Gastrocnemius medialis (tissue), 4 donors: ENCODE measurements at regions not wholly inside any gene's neighbourhood (a gene's known extent, or its start where the extent isn't known, plus 50 kb on each side); places are given as distances from the start of the nearest gene placed in this dataset.
"Not testable (repeated sequence)": the region's sequence is repeated elsewhere in the genome, so short reads cannot be mapped to it uniquely, and the experiment has no call there.

ENCODE experiments used
- ATAC-seq, 2 donors: fragments of 150-250 bp; one replicate each; pipeline ENCODE4 v1.9.1; 2016
- DNase-seq, 2 donors: peaks; one replicate each; pipeline ENCODE4 v3.0.0-alpha.2; 2019
- H3K27ac ChIP-seq, 4 donors: fragments of 200-600 bp; sonication (generic); 1 replicate in 1 of 4; 2 replicates in 3 of 4; pipeline ENCODE4 v1.5.1; 2016 to 2018; ENCODE audit warnings: mild to moderate bottlenecking in 2 of 4, moderate library complexity in 1 of 4
- H3K27me3 ChIP-seq, 3 donors: fragments of 200-600 bp; sonication (generic) in 2 of 3; 1 replicate in 1 of 3; 2 replicates in 2 of 3; pipeline versions ENCODE4 v1.5.1 to v1.6.0; 2016 to 2019; ENCODE audit warnings: mild to moderate bottlenecking in 1 of 3, moderate library complexity in 1 of 3
- H3K36me3 ChIP-seq, 2 donors: fragments of 200-600 bp; sonication (generic) in 1 of 2; one replicate each; pipeline ENCODE4 v1.5.1; 2017 to 2018
- H3K4me1 ChIP-seq, 2 donors: fragments of 200-600 bp; sonication (generic) in 1 of 2; one replicate each; pipeline ENCODE4 v1.5.1; 2016 to 2017; ENCODE audit warnings: mild to moderate bottlenecking in 2 of 2
- H3K4me3 ChIP-seq, 4 donors: fragments of 200-600 bp; sonication (generic) in 3 of 4; 1 replicate in 1 of 4; 2 replicates in 3 of 4; pipeline ENCODE4 v1.5.1; 2016 to 2019; ENCODE audit warnings: mild to moderate bottlenecking in 2 of 4
- H3K9me3 ChIP-seq, 3 donors: fragments of 200-600 bp; sonication (generic) in 2 of 3; 1 replicate in 1 of 3; 2 replicates in 2 of 3; pipeline ENCODE4 v1.5.1; 2016 to 2019
- CTCF ChIP-seq, 5 experiments: fragments of 450-650 bp in 3 of 5; fragments of 200-600 bp in 2 of 5; sonication (generic) in 2 of 5; IDR thresholded peaks in 4 of 5; conservative IDR thresholded peaks in 1 of 5; 1 replicate in 4 of 5; 2 replicates in 1 of 5; pipeline ENCODE4 v1.5.1; 2016 to 2019; ENCODE audit warnings: antibody characterized with exemption in 5 of 5, mild to moderate bottlenecking in 3 of 5, moderate library complexity in 3 of 5
- POLR2A ChIP-seq, 2 donors: fragments of 450-650 bp; IDR thresholded peaks; one replicate each; pipeline ENCODE4 v1.6.1; 2017; ENCODE audit warnings: antibody characterized with exemption in 2 of 2, mild to moderate bottlenecking in 2 of 2, moderate library complexity in 2 of 2
- in situ Hi-C, 4 donors: fragments of 200-750 bp; cut with MboI; loops; one replicate each; pipeline versions ENCODE4 v1.15.0 to v1.8.0; 2017; ENCODE audit warnings: low sequenced_read_pairs in 4 of 4
- intact Hi-C: fragments of 100-400 bp; cut with DNase I; formaldehyde crosslinking; loops from one replicate; pipeline ENCODE4 v1.15.1; 2023; ENCODE audit warnings: low total_unique reads

- TF ChIP-seq POLR2A (IDR thresholded peaks at IDR 0.05) (no peak), CTCF (IDR thresholded peaks at IDR 0.05 in 4 of 5, conservative IDR thresholded peaks at IDR 0.05 in 1 of 5) (no peak)
- no peak overlapping the region for H3K4me3 ChIP-seq
- H3K9me3 ChIP-seq = no peaks in the 10 kb centered on the region
- H3K36me3 ChIP-seq = no peaks in the 10 kb centered on the region
- H3K4me1 ChIP-seq = no peaks in the 10 kb centered on the region
- no peak overlapping the region for H3K27ac ChIP-seq
- ATAC-seq (no peak), DNase-seq (no peak)
- in situ Hi-C loops = loop anchor here in 1 of 4 donors (25.0 kb wide), 3 partner anchors 386 to 1061 kb away; no protein-coding TSS in a partner anchor
- H3K27me3 ChIP-seq = no peaks in the 10 kb centered on the region
- intact Hi-C loops = no loop called here
Observed at GRCh38 chr4:137800861-137801260, 268.6 kb upstream of the PCDH18 start.

- in situ Hi-C loops = no loop called here
- intact Hi-C loops = no loop called here
- H3K27ac ChIP-seq = no peak overlapping the region
- TF ChIP-seq CTCF (IDR thresholded peaks at IDR 0.05 in 4 of 5, conservative IDR thresholded peaks at IDR 0.05 in 1 of 5) = no peak
- TF ChIP-seq POLR2A (IDR thresholded peaks at IDR 0.05) = no peak
- ATAC-seq = no peak
- H3K4me1 ChIP-seq = no peaks in the 10 kb centered on the region
- no peaks in the 10 kb centered on the region for H3K27me3 ChIP-seq
- no peaks in the 10 kb centered on the region for H3K9me3 ChIP-seq
- H3K36me3 ChIP-seq = no peaks in the 10 kb centered on the region
- DNase-seq = no peak
- H3K4me3 ChIP-seq = peak overlapping the region in 1 of 4 donors; percentile 17
Observed at GRCh38 chr4:137794764-137795254, 262.5 kb upstream of the PCDH18 start.

- ATAC-seq, H3K4me3 ChIP-seq, H3K27me3 ChIP-seq, DNase-seq, in situ Hi-C loops, H3K36me3 ChIP-seq, intact Hi-C loops, H3K27ac ChIP-seq, H3K9me3 ChIP-seq, H3K4me1 ChIP-seq: not testable (repeated sequence)
Observed at GRCh38 chr4:137789263-137789662, 257.0 kb upstream of the PCDH18 start.

GRCh38 chr4:137783923-137784322 is 251.6 kb upstream of the PCDH18 start:
- H3K27me3 ChIP-seq, H3K4me3 ChIP-seq, H3K9me3 ChIP-seq, H3K27ac ChIP-seq, H3K36me3 ChIP-seq, DNase-seq, intact Hi-C loops, ATAC-seq, H3K4me1 ChIP-seq, in situ Hi-C loops: not testable (repeated sequence)

- ATAC-seq (no peak), DNase-seq (no peak)
- Histone ChIP-seq H3K36me3 (no peaks in the 10 kb centered on the region), H3K4me1 (no peaks in the 10 kb centered on the region), H3K27ac (no peak overlapping the region), H3K9me3 (no peaks in the 10 kb centered on the region), H3K4me3 (no peak overlapping the region), H3K27me3 (no peaks in the 10 kb centered on the region)
- in situ Hi-C loops (no loop called here), intact Hi-C loops (no loop called here)
- no peak for TF ChIP-seq POLR2A (IDR thresholded peaks at IDR 0.05)
Observed at GRCh38 chr4:137775701-137776100, 243.4 kb upstream of the PCDH18 start.

- H3K27me3 ChIP-seq = no peaks in the 10 kb centered on the region
- in situ Hi-C loops (no loop called here), intact Hi-C loops (no loop called here)
- H3K4me1 ChIP-seq = no peaks in the 10 kb centered on the region
- ATAC-seq (no peak), DNase-seq (no peak)
- no peak for TF ChIP-seq POLR2A (IDR thresholded peaks at IDR 0.05)
- TF ChIP-seq CTCF (IDR thresholded peaks at IDR 0.05 in 4 of 5, conservative IDR thresholded peaks at IDR 0.05 in 1 of 5) = no peak
- no peak overlapping the region for H3K27ac ChIP-seq
- H3K9me3 ChIP-seq = no peaks in the 10 kb centered on the region
- H3K4me3 ChIP-seq = no peak overlapping the region
- H3K36me3 ChIP-seq = no peaks in the 10 kb centered on the region
Observed at GRCh38 chr4:137774501-137774900, 242.2 kb upstream of the PCDH18 start.
